Epithelial cell of proximal tubule (primary cell): ENCODE measurements at regions not wholly inside any gene's neighbourhood (a gene's known extent, or its start where the extent isn't known, plus 50 kb on each side); places are given as distances from the start of the nearest gene placed in this dataset.

ENCODE experiments used
- DNase-seq: peaks from one replicate; pipeline ENCODE4 v3.0.0-alpha.2; 2011; ENCODE audit warnings: low read depth
- H3K4me3 ChIP-seq: 2 replicates; pipeline ENCODE4 v1.5.1; 2011; ENCODE audit warnings: low read depth, mild to moderate bottlenecking, low read length
- TF ChIP-seq, protein P1 (sequence below): conservative IDR thresholded peaks from 2 replicates; pipeline ENCODE4 v1.5.1; 2012; ENCODE audit warnings: low read depth, mild to moderate bottlenecking, low read length

DNA sequence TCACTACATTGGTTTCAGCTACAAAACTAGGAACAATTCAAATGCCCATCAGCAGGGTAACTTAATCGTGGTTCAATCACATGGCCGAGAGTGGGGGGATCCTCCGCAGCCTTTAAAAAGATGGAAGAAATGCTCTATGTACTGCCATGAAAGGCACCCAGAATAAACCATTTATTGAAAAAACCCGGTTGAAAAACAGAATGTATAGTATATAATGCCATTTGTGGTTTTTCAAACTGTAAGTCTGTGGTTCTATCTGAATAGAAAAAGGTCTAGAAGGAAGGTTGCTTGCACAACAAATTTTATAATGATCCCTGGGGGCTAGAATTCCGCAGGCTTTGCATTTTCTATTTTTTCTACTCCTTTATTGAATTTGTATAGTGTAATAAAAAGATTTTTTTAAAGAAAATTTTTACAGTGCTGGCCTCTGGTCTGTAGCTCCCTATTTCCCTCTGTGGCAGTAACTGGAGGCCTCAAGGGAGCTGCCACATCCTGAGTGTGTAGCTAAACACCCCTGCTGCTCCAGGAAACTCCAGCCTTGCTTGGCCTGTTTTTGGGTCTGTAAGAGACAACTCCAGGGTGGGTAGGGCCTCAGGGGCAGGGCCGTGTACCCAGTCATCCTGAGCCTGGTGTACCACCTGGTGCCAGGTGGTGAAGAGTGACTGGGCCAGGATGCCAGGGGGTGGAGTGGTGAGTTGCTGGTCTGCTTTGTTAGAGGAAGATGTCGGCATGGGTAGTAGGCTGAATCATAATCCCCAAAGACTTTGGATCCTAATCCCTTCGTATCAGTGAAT, 51.5 kb upstream of the EPS8L3 start:
- no peak for DNase-seq

DNA sequence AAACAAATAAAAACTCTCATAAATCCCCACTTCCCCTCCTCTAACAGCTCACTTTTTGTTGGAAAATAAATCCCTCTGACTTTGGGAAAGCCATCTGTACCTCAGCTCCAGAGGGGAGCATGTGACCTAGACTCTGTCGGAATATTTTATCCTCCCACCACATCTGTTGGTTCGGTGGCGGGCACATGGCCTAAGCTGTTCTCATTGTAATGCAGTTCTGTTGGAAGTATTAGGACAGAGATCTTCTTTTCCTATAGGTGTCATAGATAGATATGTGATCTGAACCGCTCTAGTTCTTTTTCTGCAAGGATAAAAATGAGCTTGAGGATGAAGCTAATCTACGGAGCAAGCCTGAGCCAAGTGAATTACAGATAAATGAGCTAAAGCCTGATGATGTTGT, 50.5 kb upstream of the EPS8L3 start:
- H3K4me3 ChIP-seq: no peak overlapping the region
- TF ChIP-seq, protein P1, sequence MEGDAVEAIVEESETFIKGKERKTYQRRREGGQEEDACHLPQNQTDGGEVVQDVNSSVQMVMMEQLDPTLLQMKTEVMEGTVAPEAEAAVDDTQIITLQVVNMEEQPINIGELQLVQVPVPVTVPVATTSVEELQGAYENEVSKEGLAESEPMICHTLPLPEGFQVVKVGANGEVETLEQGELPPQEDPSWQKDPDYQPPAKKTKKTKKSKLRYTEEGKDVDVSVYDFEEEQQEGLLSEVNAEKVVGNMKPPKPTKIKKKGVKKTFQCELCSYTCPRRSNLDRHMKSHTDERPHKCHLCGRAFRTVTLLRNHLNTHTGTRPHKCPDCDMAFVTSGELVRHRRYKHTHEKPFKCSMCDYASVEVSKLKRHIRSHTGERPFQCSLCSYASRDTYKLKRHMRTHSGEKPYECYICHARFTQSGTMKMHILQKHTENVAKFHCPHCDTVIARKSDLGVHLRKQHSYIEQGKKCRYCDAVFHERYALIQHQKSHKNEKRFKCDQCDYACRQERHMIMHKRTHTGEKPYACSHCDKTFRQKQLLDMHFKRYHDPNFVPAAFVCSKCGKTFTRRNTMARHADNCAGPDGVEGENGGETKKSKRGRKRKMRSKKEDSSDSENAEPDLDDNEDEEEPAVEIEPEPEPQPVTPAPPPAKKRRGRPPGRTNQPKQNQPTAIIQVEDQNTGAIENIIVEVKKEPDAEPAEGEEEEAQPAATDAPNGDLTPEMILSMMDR: no peak
- DNase-seq: no peak

More for the DNA sequence above, 51.5 kb upstream of the EPS8L3 start:
- H3K4me3 ChIP-seq: no peak overlapping the region
- TF ChIP-seq, protein P1: no peak
